ENCODE measurements at regions not wholly inside any gene's neighbourhood (a gene's known extent, or its start where the extent isn't known, plus 50 kb on each side); places are given as distances from the start of the nearest gene placed in this dataset.
"Not testable (repeated sequence)": the region's sequence is repeated elsewhere in the genome, so short reads cannot be mapped to it uniquely, and the experiment has no call there.

DNA sequence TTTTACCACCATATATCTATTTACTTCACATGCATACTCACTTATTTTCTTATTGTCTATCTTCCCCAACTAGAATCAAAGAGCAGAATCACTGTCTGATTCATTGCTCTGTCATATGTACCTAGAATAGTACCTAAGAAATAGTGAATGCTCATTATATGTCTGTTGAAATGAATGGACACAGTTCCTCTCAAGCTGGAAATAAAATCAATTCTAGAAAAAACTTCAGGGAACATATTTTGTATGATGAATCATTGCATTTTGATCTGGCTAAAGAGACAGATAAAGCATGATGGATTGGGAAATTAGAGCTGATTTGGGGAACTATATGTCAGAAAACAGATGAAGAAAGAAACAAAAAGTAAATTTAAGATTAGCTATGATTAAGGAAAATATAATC is 623.3 kb downstream of the C12orf50 start (continued):
- TF ChIP-seq, protein P1, sequence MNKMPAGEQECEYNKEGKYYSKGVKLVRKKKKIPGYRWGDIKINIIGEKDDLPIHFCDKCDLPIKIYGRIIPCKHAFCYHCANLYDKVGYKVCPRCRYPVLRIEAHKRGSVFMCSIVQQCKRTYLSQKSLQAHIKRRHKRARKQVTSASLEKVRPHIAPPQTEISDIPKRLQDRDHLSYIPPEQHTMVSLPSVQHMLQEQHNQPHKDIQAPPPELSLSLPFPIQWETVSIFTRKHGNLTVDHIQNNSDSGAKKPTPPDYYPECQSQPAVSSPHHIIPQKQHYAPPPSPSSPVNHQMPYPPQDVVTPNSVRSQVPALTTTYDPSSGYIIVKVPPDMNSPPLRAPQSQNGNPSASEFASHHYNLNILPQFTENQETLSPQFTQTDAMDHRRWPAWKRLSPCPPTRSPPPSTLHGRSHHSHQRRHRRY (tag by site-specific recombination; IDR thresholded peaks at IDR 0.05): no peak
- no peak for TF ChIP-seq ZFP37 (tag by site-specific recombination; IDR thresholded peaks at IDR 0.05)
- TF ChIP-seq SP2 (tag by site-specific recombination; IDR thresholded peaks at IDR 0.05): no peak
- TF ChIP-seq ZNF677 (tag by site-specific recombination; IDR thresholded peaks at IDR 0.05): no peak
- TF ChIP-seq KLF9 (tag by site-specific recombination; IDR thresholded peaks at IDR 0.05; ENCODE audit: low read depth): no peak
- TF ChIP-seq, protein P2, sequence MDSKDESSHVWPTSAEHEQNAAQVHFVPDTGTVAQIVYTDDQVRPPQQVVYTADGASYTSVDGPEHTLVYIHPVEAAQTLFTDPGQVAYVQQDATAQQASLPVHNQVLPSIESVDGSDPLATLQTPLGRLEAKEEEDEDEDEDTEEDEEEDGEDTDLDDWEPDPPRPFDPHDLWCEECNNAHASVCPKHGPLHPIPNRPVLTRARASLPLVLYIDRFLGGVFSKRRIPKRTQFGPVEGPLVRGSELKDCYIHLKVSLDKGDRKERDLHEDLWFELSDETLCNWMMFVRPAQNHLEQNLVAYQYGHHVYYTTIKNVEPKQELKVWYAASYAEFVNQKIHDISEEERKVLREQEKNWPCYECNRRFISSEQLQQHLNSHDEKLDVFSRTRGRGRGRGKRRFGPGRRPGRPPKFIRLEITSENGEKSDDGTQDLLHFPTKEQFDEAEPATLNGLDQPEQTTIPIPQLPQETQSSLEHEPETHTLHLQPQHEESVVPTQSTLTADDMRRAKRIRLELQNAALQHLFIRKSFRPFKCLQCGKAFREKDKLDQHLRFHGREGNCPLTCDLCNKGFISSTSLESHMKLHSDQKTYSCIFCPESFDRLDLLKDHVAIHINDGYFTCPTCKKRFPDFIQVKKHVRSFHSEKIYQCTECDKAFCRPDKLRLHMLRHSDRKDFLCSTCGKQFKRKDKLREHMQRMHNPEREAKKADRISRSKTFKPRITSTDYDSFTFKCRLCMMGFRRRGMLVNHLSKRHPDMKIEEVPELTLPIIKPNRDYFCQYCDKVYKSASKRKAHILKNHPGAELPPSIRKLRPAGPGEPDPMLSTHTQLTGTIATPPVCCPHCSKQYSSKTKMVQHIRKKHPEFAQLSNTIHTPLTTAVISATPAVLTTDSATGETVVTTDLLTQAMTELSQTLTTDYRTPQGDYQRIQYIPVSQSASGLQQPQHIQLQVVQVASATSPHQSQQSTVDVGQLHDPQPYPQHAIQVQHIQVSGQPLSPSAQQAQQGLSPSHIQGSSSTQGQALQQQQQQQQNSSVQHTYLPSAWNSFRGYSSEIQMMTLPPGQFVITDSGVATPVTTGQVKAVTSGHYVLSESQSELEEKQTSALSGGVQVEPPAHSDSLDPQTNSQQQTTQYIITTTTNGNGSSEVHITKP (tag by site-specific recombination; IDR thresholded peaks at IDR 0.05): no peak

DNA sequence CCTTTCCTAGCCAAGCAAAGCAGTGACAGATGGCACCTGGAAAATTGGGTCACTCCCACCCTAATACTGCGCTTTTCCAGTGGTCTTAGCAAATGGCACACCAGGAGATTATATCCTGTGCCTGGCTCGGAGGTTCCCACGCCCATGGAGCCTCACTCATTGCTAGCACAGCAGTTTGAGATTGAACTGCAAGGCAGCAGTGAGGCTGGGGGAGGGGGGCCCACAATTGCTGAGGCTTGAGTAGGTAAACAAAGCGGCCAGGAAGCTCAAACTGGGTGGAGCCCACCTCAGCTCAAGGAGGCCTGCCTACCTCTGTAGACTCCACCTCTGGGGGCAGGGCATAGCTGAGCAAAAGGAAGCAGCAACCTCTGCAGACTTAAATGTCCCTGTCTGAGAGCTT is 635.0 kb downstream of the C12orf50 start:
- H3K4me3 ChIP-seq (ENCODE audit: low read depth, low read length); H3K27ac ChIP-seq (ENCODE audit: extremely low read depth, low read depth, low read length); H3K9me3 ChIP-seq (ENCODE audit: control insufficient read depth, insufficient read depth, low read depth, low read length); CTCF ChIA-PET; H3K4me1 ChIP-seq (ENCODE audit: control insufficient read depth, insufficient read depth, low read length); H3K36me3 ChIP-seq (ENCODE audit: control insufficient read depth in 2 of 2, insufficient read depth in 1 of 2, low read length in 2 of 2); POLR2A ChIA-PET: not testable (repeated sequence)

DNA sequence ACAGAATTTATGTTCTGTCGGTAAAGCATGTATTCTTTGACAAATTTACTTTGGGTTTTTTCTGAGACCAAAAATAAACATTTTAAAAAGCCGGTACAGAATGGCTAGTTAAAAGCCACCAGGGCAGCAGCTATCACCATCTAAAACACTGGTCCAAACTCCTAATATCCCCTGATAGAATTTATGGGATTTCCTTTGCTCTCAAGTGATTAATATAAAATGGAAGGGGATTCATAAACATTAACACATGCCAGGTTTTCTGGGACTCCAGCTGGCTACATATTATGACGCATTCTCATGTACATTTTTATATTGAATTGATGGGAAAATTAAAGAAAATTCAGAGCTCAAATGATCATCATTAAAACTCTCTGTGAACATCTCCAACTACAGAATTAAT is 640.8 kb downstream of the C12orf50 start:
- Histone ChIP-seq H3K4me3 (ENCODE audit: low read depth, low read length) (no peak overlapping the region), H3K4me1 (ENCODE audit: control insufficient read depth, insufficient read depth, low read length) (no peaks in the 10 kb centered on the region), H3K27ac (ENCODE audit: extremely low read depth, low read depth, low read length) (no peak overlapping the region), H3K9me3 (ENCODE audit: control insufficient read depth, insufficient read depth, low read depth, low read length) (no peaks in the 10 kb centered on the region), H3K36me3 (ENCODE audit: control insufficient read depth in 2 of 2, insufficient read depth in 1 of 2, low read length in 2 of 2) (no peaks in the 10 kb centered on the region)
- CTCF ChIA-PET: no interaction called here
- POLR2A ChIA-PET: no interaction called here
- TF ChIP-seq, protein P3, sequence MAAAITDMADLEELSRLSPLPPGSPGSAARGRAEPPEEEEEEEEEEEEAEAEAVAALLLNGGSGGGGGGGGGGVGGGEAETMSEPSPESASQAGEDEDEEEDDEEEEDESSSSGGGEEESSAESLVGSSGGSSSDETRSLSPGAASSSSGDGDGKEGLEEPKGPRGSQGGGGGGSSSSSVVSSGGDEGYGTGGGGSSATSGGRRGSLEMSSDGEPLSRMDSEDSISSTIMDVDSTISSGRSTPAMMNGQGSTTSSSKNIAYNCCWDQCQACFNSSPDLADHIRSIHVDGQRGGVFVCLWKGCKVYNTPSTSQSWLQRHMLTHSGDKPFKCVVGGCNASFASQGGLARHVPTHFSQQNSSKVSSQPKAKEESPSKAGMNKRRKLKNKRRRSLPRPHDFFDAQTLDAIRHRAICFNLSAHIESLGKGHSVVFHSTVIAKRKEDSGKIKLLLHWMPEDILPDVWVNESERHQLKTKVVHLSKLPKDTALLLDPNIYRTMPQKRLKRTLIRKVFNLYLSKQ (tag by site-specific recombination; IDR thresholded peaks at IDR 0.05; ENCODE audit: borderline replicate concordance): no peak
- no peak for TF ChIP-seq ZNF214 (tag by site-specific recombination; IDR thresholded peaks at IDR 0.05; ENCODE audit: borderline replicate concordance)
- TF ChIP-seq YY1 (tag by site-specific recombination; IDR thresholded peaks at IDR 0.05): no peak
- TF ChIP-seq, protein P4, sequence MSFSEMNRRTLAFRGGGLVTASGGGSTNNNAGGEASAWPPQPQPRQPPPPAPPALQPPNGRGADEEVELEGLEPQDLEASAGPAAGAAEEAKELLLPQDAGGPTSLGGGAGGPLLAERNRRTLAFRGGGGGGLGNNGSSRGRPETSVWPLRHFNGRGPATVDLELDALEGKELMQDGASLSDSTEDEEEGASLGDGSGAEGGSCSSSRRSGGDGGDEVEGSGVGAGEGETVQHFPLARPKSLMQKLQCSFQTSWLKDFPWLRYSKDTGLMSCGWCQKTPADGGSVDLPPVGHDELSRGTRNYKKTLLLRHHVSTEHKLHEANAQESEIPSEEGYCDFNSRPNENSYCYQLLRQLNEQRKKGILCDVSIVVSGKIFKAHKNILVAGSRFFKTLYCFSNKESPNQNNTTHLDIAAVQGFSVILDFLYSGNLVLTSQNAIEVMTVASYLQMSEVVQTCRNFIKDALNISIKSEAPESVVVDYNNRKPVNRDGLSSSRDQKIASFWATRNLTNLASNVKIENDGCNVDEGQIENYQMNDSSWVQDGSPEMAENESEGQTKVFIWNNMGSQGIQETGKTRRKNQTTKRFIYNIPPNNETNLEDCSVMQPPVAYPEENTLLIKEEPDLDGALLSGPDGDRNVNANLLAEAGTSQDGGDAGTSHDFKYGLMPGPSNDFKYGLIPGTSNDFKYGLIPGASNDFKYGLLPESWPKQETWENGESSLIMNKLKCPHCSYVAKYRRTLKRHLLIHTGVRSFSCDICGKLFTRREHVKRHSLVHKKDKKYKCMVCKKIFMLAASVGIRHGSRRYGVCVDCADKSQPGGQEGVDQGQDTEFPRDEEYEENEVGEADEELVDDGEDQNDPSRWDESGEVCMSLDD (tag by site-specific recombination; IDR thresholded peaks at IDR 0.05): no peak
- no peak for TF ChIP-seq ZFP41 (tag by site-specific recombination; IDR thresholded peaks at IDR 0.05; ENCODE audit: borderline replicate concordance)
- TF ChIP-seq, protein P5, sequence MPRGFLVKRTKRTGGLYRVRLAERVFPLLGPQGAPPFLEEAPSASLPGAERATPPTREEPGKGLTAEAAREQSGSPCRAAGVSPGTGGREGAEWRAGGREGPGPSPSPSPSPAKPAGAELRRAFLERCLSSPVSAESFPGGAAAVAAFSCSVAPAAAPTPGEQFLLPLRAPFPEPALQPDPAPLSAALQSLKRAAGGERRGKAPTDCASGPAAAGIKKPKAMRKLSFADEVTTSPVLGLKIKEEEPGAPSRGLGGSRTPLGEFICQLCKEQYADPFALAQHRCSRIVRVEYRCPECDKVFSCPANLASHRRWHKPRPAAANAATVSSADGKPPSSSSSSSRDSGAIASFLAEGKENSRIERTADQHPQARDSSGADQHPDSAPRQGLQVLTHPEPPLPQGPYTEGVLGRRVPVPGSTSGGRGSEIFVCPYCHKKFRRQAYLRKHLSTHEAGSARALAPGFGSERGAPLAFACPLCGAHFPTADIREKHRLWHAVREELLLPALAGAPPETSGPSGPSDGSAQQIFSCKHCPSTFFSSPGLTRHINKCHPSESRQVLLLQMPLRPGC (tag by site-specific recombination; IDR thresholded peaks at IDR 0.05): no peak
- TF ChIP-seq OSR2 (tag by site-specific recombination; IDR thresholded peaks at IDR 0.05): no peak
- no peak for TF ChIP-seq ZNF777 (tag by site-specific recombination; IDR thresholded peaks at IDR 0.05; ENCODE audit: borderline replicate concordance)
- TF ChIP-seq ZBTB21 (tag by site-specific recombination; IDR thresholded peaks at IDR 0.05): no peak
- no peak for TF ChIP-seq ZIC2 (tag by site-specific recombination; IDR thresholded peaks at IDR 0.05)
- no peak for TF ChIP-seq ZNF830 (tag by site-specific recombination; IDR thresholded peaks at IDR 0.05; ENCODE audit: low read depth)
- TF ChIP-seq, protein P1 (tag by site-specific recombination; IDR thresholded peaks at IDR 0.05): no peak
- TF ChIP-seq ZNF174 (tag by site-specific recombination; IDR thresholded peaks at IDR 0.05): no peak
- TF ChIP-seq, protein P6, sequence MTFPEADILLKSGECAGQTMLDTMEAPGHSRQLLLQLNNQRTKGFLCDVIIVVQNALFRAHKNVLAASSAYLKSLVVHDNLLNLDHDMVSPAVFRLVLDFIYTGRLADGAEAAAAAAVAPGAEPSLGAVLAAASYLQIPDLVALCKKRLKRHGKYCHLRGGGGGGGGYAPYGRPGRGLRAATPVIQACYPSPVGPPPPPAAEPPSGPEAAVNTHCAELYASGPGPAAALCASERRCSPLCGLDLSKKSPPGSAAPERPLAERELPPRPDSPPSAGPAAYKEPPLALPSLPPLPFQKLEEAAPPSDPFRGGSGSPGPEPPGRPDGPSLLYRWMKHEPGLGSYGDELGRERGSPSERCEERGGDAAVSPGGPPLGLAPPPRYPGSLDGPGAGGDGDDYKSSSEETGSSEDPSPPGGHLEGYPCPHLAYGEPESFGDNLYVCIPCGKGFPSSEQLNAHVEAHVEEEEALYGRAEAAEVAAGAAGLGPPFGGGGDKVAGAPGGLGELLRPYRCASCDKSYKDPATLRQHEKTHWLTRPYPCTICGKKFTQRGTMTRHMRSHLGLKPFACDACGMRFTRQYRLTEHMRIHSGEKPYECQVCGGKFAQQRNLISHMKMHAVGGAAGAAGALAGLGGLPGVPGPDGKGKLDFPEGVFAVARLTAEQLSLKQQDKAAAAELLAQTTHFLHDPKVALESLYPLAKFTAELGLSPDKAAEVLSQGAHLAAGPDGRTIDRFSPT (tag by site-specific recombination; IDR thresholded peaks at IDR 0.05): no peak
